MM.1S (cell line): ENCODE measurements at regions not wholly inside any gene's neighbourhood (a gene's known extent, or its start where the extent isn't known, plus 50 kb on each side); places are given as distances from the start of the nearest gene placed in this dataset.

Experiments
- DNase-seq: peaks from one replicate; pipeline ENCODE4 v3.0.0-alpha.2; 2015
- H2AFZ ChIP-seq: fragments of 300-600 bp; sonication (generic); 2 replicates; pipeline ENCODE4 v1.6.0; 2016; ENCODE audit warnings: antibody characterized with exemption, low read length
- H3F3A ChIP-seq: fragments of 300-600 bp; sonication (generic); 2 replicates; pipeline ENCODE4 v1.6.1; 2016; ENCODE audit warnings: mild to moderate bottlenecking, antibody characterized with exemption, low read length, moderate library complexity, mixed read lengths; ENCODE audit not compliant: insufficient read depth
- H3K27ac ChIP-seq: fragments of 300-600 bp; sonication (generic); 2 replicates; pipeline ENCODE4 v1.5.1; 2016; ENCODE audit warnings: mild to moderate bottlenecking, low read length
- H3K27me3 ChIP-seq: fragments of 300-600 bp; sonication (generic); replicated peaks from 2 replicates; pipeline ENCODE4 v1.6.0; 2016; ENCODE audit warnings: low read length; ENCODE audit not compliant: insufficient read depth
- H3K36me3 ChIP-seq: fragments of 300-600 bp; sonication (generic); replicated peaks from 2 replicates; pipeline ENCODE4 v1.6.1; 2016; ENCODE audit warnings: mild to moderate bottlenecking, low read length, mixed read lengths; ENCODE audit not compliant: insufficient read depth
- H3K4me1 ChIP-seq: fragments of 300-600 bp; sonication (generic); 2 replicates; pipeline ENCODE4 v1.6.1; 2016; ENCODE audit warnings: low read length, mixed read lengths
- H3K4me2 ChIP-seq: fragments of 300-600 bp; sonication (generic); 2 replicates; pipeline ENCODE4 v1.6.0; 2016; ENCODE audit warnings: low read depth, low read length
- H3K4me3 ChIP-seq: fragments of 300-600 bp; sonication (generic); 2 replicates; pipeline ENCODE4 v1.5.1; 2016; ENCODE audit warnings: low read length, mixed read lengths
- H3K79me2 ChIP-seq: fragments of 300-600 bp; sonication (generic); 2 replicates; pipeline ENCODE4 v1.6.1; 2016; ENCODE audit warnings: mixed run types, low read length, mixed read lengths
- H3K9ac ChIP-seq: fragments of 300-600 bp; sonication (generic); 2 replicates; pipeline ENCODE4 v1.6.1; 2016; ENCODE audit warnings: low read length, mixed read lengths
- H3K9me2 ChIP-seq: fragments of 300-600 bp; sonication (generic); replicated peaks from 2 replicates; pipeline ENCODE4 v1.6.1; 2016; ENCODE audit warnings: mild to moderate bottlenecking, low read length, mixed read lengths; ENCODE audit not compliant: insufficient read depth
- H3K9me3 ChIP-seq: fragments of 300-600 bp; sonication (generic); replicated peaks from 2 replicates; pipeline ENCODE4 v1.6.1; 2016; ENCODE audit warnings: mild to moderate bottlenecking, low read length, mixed read lengths; ENCODE audit not compliant: insufficient read depth
- H4K20me1 ChIP-seq: fragments of 300-600 bp; sonication (generic); 2 replicates; pipeline ENCODE4 v1.6.1; 2016; ENCODE audit warnings: mild to moderate bottlenecking, low read length, moderate library complexity, mixed read lengths; ENCODE audit not compliant: insufficient read depth
- EZH2 ChIP-seq: fragments of 300-600 bp; sonication (generic); optimal IDR thresholded peaks from 2 replicates; pipeline ENCODE3; 2017; ENCODE audit warnings: low read depth, mild to moderate bottlenecking, antibody characterized with exemption, low read length, mixed read lengths
- EZH2phosphoT487 ChIP-seq: fragments of 300-600 bp; sonication (generic); IDR thresholded peaks from 2 replicates; pipeline ENCODE4 v1.6.1; 2018; ENCODE audit warnings: antibody characterized with exemption, low read length
- TF ChIP-seq, protein P1 (sequence below): fragments of 300-600 bp; sonication (generic); IDR thresholded peaks from 2 replicates; pipeline ENCODE4 v1.5.1; 2016; ENCODE audit warnings: antibody characterized with exemption, low read length, mixed read lengths

DNA sequence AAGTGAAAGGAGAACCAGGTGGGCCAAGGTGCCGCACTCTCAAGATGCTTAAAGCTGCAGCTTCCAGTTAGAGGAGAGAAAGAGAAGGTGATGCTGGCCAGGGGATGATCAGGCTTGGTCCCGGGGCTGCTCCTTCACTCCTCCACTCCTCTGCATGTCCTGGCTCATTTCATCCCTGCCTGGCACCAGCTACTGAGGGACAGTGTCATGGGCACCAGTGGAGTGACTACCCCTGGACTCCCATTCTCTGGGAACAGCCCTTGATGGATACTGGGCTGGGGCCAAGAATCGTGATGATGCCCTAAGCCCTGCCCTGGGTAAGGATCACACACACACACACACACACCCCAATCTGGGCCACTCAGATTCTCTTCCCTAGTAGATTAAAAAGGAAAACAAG lies 243.7 kb downstream of the UACA start:
- TF ChIP-seq, protein P1, sequence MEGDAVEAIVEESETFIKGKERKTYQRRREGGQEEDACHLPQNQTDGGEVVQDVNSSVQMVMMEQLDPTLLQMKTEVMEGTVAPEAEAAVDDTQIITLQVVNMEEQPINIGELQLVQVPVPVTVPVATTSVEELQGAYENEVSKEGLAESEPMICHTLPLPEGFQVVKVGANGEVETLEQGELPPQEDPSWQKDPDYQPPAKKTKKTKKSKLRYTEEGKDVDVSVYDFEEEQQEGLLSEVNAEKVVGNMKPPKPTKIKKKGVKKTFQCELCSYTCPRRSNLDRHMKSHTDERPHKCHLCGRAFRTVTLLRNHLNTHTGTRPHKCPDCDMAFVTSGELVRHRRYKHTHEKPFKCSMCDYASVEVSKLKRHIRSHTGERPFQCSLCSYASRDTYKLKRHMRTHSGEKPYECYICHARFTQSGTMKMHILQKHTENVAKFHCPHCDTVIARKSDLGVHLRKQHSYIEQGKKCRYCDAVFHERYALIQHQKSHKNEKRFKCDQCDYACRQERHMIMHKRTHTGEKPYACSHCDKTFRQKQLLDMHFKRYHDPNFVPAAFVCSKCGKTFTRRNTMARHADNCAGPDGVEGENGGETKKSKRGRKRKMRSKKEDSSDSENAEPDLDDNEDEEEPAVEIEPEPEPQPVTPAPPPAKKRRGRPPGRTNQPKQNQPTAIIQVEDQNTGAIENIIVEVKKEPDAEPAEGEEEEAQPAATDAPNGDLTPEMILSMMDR, result no peak
- TF ChIP-seq EZH2, result no peak
- no peak for TF ChIP-seq EZH2phosphoT487
- H3K4me3 ChIP-seq, result no peak overlapping the region
- H2AFZ ChIP-seq, result no peak overlapping the region
- DNase-seq, result no peak
- no peaks in the 10 kb centered on the region for H3K9me3 ChIP-seq
- H3K36me3 ChIP-seq, result no peaks in the 10 kb centered on the region
- H3K9ac ChIP-seq, result no peak overlapping the region
- H3K79me2 ChIP-seq, result no peaks in the 10 kb centered on the region
- H4K20me1 ChIP-seq, result no peaks in the 10 kb centered on the region
- no peak overlapping the region for H3K27ac ChIP-seq
- H3K9me2 ChIP-seq, result no peaks in the 10 kb centered on the region
- H3K27me3 ChIP-seq, result no peaks in the 10 kb centered on the region
- no peaks in the 10 kb centered on the region for H3F3A ChIP-seq
- H3K4me1 ChIP-seq, result no peaks in the 10 kb centered on the region
- no peak overlapping the region for H3K4me2 ChIP-seq

DNA sequence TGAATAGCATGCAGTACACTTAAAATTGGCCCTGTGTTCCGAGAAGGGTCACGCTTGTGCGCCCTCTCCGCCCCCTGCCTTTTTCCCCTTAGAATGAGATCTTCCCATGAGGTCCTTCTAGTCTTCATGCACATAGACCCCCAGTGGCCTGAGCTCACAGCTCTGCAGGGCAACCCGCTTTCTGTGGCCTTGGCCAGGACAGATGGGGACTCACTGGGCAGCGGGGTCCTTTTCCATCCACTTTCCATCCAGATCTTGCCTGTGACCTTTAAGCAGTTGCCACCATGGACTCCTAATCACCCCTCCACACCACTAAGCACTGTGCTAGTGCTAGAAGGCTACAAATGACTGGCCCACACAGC lies 244.4 kb downstream of the UACA start:
- TF ChIP-seq, protein P1, result no peak
- TF ChIP-seq EZH2 (no peak), EZH2phosphoT487 (no peak)
- Histone ChIP-seq H3K9me3 (no peaks in the 10 kb centered on the region), H3K36me3 (no peaks in the 10 kb centered on the region), H3K27ac (no peak overlapping the region), H3F3A (no peaks in the 10 kb centered on the region), H3K79me2 (no peaks in the 10 kb centered on the region), H3K4me2 (no peak overlapping the region), H2AFZ (no peak overlapping the region), H3K9ac (no peak overlapping the region), H3K9me2 (no peaks in the 10 kb centered on the region), H4K20me1 (no peaks in the 10 kb centered on the region), H3K4me3 (no peak overlapping the region), H3K4me1 (no peaks in the 10 kb centered on the region), H3K27me3 (no peaks in the 10 kb centered on the region)
- DNase-seq, result no peak

DNA sequence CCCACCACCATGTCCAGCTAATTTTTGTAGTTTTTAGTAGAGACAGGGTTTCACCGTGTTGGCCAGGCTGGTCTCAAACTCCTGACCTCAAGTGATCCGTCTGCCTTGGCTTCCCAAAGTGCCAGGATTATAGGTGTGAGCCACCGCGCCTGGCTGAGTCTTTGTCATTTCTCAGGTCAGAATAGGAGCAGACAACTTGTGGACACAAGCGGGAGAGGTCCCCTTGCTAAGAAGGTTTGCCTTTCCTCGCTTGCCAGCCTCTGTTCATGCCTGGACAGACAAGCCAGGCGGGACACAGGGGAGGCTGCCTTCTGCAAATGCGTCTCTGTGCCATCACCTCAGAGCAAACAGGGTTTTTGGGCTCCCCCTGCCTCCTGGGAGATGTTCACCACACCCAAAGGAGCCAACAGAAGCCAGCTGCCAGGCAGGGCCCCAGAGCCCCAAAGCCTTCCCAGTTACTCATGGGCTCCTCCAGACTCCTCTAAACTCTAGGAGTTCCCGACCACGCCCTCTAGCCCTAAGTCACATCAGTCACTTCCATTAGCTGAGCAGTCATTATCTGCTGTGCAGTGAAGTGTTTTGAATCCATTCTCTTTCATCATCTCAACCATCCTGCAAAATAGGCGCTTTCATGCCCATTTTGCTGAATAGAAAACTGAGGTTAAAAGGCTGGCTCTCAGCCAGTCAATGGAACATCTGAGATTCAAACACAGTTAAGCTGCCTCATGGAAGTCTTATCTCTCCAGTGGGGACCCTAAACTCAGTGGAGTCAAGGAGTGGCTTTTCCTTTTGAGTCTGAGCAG lies 245.0 kb downstream of the UACA start:
- Histone ChIP-seq H3K36me3 (no peaks in the 10 kb centered on the region), H3F3A (no peaks in the 10 kb centered on the region), H3K9ac (no peak overlapping the region), H3K79me2 (no peaks in the 10 kb centered on the region), H3K4me1 (no peaks in the 10 kb centered on the region), H3K9me3 (no peaks in the 10 kb centered on the region), H3K9me2 (no peaks in the 10 kb centered on the region), H3K4me3 (no peak overlapping the region), H3K27ac (no peak overlapping the region), H3K4me2 (no peak overlapping the region), H4K20me1 (no peaks in the 10 kb centered on the region), H2AFZ (no peak overlapping the region), H3K27me3 (no peaks in the 10 kb centered on the region)
- TF ChIP-seq EZH2phosphoT487, result no peak
- TF ChIP-seq EZH2, result no peak
- TF ChIP-seq, protein P1, result no peak
- DNase-seq, result no peak
